Astrocyte of the hippocampus (primary cell): ENCODE measurements at regions not wholly inside any gene's neighbourhood (a gene's known extent, or its start where the extent isn't known, plus 50 kb on each side); places are given as distances from the start of the nearest gene placed in this dataset.
A peak's percentile ranks its signal among the peaks of the same experiment; 100 is the strongest.

Source experiments
- DNase-seq: peaks from one replicate; pipeline ENCODE4 v3.0.0; 2011; ENCODE audit warnings: low read depth, low spot score

- no peak for DNase-seq
These were observed 654.2 kb upstream of the PKDCC start for GRCh38 chr2:41393621-41394020.

DNA sequence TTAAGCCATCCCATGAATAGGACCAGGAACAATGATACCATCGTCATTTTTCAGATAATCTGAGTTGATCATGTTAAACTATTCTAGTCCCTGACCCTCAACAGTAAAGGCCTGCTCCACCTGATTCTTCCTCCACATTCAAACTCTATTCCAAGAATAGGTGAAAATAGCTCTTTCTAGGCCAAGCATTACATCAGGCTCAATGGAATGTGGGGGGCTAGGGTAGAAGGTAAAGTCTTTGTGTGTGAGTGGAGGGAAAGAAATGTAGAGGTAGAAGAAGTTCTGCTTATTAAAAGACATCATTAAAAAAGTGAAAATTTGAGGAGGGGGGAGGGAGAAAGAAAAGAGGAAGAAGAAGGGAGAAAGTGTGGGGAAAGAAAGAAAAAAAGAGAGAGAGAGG, 653.3 kb upstream of the PKDCC start:
- DNase-seq, result no peak

GRCh38 chr2:41395692-41396091, 652.1 kb upstream of the PKDCC start:
- no peak for DNase-seq

DNA sequence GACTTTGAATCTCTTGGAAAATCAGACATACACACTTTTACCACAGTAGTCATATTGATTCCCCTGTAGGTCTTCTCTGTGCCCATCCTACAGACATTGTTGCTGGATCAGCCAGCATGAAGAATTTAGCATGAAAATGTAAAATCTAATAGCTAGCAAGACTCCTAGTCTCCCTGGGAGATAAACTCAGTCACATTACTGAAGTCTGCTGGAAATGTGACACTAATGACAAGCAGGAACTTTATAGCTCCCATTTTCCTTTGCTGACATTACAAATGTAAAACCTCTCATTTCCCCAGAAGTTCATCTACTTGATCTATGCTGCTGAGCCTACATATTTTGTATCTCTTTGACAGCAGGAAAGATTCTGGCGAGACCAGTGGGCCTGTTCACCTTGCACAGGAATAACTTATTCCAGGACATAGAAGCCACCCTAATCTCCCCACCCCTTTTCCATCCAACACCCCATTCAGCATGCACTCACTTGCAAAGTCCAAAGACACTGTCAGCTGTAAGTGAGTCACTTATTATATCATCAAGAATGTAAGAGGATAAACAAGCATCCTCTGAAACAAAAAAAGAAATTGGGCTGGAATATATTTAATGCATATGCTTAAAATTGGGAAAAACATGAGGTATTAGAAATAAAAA, 648.3 kb upstream of the PKDCC start:
- no peak for DNase-seq

DNA sequence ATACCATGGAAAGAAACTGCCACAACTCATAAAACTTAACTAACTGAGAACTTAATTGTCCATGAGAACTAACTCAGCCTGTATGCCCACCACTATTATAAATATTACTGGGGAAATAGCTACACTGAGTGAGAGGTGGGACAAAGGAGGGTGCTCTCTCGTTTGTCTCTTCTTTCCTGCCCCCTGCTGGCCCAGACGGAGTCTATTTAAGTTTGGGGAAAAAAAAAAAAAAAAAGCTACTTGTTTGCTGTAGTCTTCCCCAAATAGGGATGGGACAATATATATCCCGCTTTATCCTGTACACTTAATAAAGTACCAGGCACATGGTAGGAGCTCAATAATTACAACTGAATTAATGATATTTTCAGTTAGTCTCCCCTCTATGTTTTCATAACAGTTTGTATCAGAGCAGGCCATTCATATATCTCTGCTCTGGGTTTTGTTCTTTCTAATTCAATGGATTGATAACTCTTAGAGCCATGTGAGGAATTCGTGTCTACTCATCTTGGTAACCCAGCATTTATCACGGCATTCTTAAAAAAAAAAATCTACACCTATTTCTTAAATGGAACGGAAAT, 647.6 kb upstream of the PKDCC start:
- peak; percentile 34 for DNase-seq

GRCh38 chr2:41405441-41405840, 642.4 kb upstream of the PKDCC start:
- no peak for DNase-seq

DNA sequence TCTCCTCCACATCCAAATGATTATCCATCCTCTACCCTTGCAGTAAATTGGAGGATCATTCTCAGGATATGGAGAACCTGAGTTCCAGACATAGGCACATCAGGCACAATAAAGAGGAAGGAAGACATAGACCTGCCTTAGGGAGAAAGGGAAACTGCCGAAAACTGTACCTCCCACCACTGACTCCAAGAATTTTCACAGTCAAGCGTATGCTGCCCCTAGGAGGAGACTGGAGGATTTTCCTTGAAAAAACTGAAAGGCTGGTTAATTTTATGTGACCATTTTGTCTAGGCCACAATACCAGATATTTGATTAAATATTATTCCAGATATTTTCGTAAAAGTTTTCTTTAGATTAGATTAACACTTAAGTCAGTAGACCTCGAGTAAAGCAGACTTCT, 638.5 kb upstream of the PKDCC start:
- DNase-seq, result no peak

- DNase-seq, result no peak
These were observed 637.8 kb upstream of the PKDCC start for GRCh38 chr2:41410011-41410410.

DNA sequence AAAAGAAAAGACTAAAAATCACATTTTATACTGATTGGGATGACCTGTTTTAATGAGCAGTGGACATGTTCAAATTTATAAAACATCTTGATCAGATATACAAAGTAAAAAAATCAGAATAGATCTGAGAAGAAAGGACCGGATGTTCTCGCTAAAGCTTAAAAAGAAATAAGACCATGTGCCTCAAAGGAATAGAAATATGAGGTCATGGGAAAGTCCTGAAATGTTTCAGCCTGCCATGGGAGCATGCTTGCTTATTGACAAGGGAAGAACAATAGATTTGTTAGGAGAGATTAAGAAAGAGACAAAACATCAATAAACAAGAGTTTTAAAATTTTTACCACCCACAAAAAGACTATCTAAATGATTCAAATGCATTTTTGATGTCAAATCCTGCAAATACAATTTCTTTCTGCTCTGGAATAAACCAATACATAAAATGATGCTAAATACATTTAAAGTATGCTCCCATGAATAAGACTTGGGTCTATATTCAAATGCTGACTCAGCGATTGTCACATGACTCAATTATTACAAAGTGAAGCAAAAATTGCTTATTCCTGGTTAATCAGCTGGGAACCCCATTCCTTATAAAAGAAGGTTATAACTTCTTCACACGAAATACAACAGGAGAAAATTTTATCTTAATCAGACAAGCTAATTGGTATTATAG, 633.9 kb upstream of the PKDCC start:
- DNase-seq, result no peak

DNA sequence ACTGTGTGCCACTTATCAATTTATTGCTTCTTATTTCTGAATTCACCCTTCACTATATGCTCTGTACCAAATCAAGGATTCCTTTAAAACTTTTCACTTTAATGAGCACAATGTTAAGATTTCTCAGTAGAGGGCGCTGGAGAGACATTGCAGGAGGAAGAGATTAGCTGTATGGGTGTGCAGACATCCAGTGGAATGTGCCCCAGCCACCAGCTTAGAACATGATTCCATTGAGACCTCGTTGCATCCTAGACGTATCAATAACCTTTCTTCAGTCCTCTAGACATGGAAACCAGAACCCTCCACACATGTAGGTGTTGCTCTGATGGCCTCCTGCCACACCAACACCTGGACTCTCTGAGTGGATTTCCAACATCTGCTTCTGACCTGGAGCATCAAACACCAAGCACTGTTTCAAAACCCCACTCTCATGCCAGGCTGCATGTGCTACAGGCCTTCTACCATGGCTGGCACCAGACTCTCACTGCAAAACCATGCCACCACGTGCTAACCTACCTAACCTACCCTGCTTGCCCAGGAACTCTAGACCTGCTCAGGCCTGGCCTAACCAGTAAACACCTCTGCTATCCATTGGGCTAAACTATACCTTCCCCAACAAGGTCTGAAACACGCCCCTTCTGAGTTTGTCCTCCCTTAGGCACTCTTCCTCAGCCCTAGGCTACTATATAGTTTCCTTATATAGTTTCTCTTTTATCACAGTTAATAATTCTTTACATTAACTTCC, 633.2 kb upstream of the PKDCC start:
- peak; percentile 22 for DNase-seq

DNA sequence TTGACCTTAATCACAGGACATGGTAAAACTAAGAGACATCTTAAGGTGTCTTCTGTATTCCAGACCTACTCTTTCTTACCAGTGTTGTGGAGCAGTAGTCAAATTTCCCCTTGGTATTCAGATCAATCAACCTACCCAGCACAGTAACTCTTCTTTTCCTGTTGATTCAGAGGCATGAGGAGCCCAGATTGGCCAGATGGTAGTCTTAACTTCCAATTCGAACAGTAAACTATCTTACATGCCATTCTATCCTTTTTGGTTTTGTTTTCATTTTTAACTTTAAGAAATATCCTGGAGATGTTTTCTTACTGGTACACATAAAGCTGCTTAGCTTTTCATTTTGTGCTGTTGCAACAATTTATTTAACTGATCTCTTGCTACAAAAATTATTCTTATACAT, 630.3 kb upstream of the PKDCC start:
- DNase-seq, result no peak

GRCh38 chr2:41420219-41420618, 627.6 kb upstream of the PKDCC start:
- DNase-seq, result no peak

DNA sequence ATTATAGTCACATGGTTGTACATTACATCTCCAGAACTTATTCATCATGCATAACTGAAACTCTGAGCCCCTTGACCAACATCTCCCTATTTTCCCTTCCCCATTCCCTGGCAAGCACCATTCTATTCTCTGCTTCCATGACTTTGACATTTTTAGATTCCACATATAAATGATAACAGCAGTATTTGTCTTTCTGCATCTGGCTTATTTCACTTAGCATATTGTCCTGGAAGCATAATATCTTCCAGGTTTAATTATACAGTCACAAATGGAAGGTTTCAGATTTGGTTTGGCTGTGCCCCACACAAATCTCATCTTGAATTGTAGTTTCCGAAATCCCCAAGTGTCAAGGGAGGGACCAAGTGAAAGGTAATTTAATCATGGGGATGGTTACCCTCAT, 626.9 kb upstream of the PKDCC start:
- DNase-seq, result no peak

- no peak for DNase-seq
These were observed 616.1 kb upstream of the PKDCC start for GRCh38 chr2:41431756-41432155.

DNA sequence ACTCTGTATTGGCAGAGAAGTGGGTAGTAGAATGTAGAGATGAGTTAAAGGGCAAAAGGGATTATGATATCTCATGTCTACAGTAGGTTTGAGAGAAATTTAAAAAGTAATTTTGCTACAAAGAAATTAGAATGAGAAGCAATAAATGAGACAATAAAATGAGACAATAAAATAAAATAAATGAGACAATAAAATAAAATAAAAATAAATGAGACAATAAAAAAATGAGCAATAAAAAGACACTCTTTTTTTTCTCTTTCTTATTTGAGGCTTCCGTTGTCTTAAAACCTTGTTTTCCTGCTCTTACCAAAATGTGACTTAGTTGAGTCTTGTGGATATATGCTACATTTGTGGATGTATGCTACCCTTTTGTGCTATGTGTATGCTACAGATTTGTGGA, 615.4 kb upstream of the PKDCC start:
- no peak for DNase-seq

DNA sequence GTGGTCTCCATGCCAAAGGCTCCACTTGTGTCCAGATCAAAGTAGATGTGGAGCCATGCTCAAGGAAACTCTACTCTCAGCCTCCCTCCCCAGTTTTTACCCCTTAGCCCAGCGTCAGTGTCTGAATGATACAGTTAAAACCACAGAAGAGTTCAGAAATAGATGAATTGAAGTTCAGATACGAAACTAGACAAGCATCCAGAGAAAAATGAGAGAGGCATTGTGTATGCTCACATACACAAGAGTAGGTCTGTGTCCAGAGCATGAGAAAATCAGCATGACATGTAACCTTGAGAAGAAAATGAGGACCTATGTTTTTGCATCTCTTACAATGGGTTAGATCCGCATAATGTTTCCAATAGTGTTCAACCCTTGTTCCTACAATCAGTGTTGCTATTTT, 612.8 kb upstream of the PKDCC start:
- no peak for DNase-seq

DNA sequence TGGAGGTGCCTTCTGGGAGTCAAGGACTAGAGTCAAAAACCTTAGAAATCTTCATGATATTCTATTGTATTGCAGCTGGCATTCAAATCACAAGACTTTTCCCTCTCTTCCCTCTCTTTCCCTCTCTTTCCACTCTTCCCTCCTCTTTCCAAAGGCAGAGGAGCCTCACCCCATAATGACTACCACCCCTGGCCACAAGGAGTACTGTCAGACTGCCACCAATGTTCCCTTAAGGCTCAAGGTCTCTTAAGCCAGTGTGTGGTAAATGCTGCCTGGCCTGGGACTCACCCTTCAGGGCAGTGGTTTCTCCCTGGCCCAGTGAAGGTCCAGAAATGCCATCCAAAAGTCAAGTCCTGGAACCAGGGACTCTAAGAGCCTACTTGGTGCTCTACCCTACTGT, 605.9 kb upstream of the PKDCC start:
- no peak for DNase-seq

GRCh38 chr2:41445865-41446264, 602.0 kb upstream of the PKDCC start:
- no peak for DNase-seq

DNA sequence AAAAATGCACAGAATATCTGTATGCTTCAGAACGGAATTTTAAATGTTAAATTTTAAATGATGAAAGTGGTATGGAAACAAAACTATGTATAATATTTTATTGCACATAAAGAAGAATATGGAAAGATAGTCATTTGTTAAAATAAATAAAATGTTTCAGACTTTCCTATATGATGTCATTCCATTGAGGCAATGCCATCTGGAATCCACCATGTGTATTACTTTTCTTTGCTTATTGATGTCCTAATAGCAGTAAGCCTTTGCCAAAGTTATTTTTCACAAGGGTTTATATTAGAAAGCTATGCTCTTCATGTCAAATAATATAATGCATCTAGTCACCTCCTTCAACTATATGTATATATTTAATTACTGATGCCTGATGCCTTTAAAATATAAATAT, 601.6 kb upstream of the PKDCC start:
- no peak for DNase-seq

DNA sequence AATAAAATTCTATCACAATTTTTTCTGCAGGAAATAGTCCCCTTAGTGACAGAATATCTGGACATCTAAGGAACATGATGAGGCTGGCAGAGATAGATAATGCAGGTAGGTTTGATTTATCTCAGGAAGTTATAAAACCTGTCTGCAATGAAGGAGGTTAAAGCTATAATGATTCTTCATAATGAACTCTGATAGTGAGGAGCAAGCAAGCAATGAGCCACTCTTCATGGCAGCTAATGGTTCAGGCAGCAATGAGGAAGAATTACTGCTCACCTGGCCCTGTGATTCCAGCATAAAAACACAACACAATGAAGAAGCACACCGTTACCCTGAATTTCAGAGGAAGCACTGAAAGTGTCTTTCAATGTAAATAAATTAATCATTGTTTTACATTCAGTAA, 599.6 kb upstream of the PKDCC start:
- no peak for DNase-seq

DNA sequence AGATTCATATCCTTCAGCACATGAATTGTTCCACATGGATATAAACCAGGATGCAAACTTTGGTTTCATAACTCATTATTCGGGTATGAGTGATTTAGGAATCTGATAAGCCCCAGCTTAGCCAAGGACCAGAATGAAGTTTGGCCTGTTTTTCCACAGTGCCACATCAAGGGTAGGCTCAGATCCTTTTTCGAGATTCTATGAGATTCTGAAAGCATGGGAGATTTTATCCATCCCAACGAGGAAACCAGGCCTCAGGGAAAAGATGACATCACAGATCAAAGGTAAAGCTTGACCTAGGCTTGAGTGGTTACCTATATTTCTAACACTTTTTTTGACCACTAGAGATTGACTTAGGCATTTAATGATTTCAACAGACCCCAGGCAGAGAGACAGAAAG, 590.8 kb upstream of the PKDCC start:
- no peak for DNase-seq

GRCh38 chr2:41460661-41461060, 587.2 kb upstream of the PKDCC start:
- DNase-seq, result no peak

DNA sequence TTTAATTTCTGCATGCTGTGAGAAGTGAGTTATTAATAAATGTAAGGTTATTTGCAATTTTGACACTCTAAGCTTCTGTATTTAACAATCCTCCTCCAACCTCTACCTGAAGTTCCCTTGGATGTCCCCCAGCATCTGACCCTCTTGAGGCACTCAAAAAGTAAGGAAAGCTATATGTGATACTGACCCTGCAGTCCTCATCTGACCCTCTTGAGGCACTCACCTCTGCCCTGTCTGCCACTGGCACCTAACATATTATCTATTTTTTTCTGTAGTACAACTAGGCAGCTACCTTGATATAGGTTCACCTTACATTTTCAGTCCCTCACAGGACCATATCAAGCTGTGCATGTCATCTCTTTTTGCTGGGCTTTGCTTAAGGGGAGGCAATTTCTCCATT, 583.4 kb upstream of the PKDCC start:
- no peak for DNase-seq
